GM19468 (cell line): ENCODE measurements at regions not wholly inside any gene's neighbourhood (a gene's known extent, or its start where the extent isn't known, plus 50 kb on each side); places are given as distances from the start of the nearest gene placed in this dataset.
"Not testable (repeated sequence)": the region's sequence is repeated elsewhere in the genome, so short reads cannot be mapped to it uniquely, and the experiment has no call there.

Experiments used
- ATAC-seq: cut with Tn5 transposase; IDR thresholded peaks from one replicate; pipeline ENCODE4 v1.9.1; 2021; ENCODE audit warnings: mild to moderate bottlenecking, moderate library complexity, moderate number of reproducible peaks; ENCODE audit not compliant: unreplicated experiment; ENCODE audit errors: extremely low read depth

- not testable (repeated sequence) for ATAC-seq
Observed at GRCh38 chr1:143845193-143845592, 126.6 kb downstream of the FAM72C start.

GRCh38 chr1:143842058-143842457, 129.7 kb downstream of the FAM72C start:
- ATAC-seq = not testable (repeated sequence)

- ATAC-seq = not testable (repeated sequence)
Observed at GRCh38 chr1:143839182-143839581, 132.6 kb downstream of the FAM72C start.

- not testable (repeated sequence) for ATAC-seq
Observed at GRCh38 chr1:143838598-143838929, 133.2 kb downstream of the FAM72C start.

GRCh38 chr1:143837924-143838597, 133.7 kb downstream of the FAM72C start:
- ATAC-seq = not testable (repeated sequence)

- not testable (repeated sequence) for ATAC-seq
Observed at GRCh38 chr1:143833376-143833775, 138.4 kb downstream of the FAM72C start.

GRCh38 chr1:143832379-143832716, 139.4 kb downstream of the FAM72C start:
- not testable (repeated sequence) for ATAC-seq

- not testable (repeated sequence) for ATAC-seq
Observed at GRCh38 chr1:143831479-143832378, 140.1 kb downstream of the FAM72C start.

- not testable (repeated sequence) for ATAC-seq
Observed at GRCh38 chr1:143826162-143826561, 145.6 kb downstream of the FAM72C start.

- ATAC-seq = not testable (repeated sequence)
Observed at GRCh38 chr1:143824266-143824665, 147.5 kb downstream of the FAM72C start.

- ATAC-seq = not testable (repeated sequence)
Observed at GRCh38 chr1:143820058-143820457, 151.7 kb downstream of the FAM72C start.

- not testable (repeated sequence) for ATAC-seq
Observed at GRCh38 chr1:143816369-143816768, 155.4 kb downstream of the FAM72C start.

- ATAC-seq = not testable (repeated sequence)
Observed at GRCh38 chr1:143805374-143805773, 166.4 kb downstream of the FAM72C start.

- ATAC-seq = not testable (repeated sequence)
Observed at GRCh38 chr1:143804707-143805356, 167.0 kb downstream of the FAM72C start.

GRCh38 chr1:143803927-143804411, 167.8 kb downstream of the FAM72C start:
- not testable (repeated sequence) for ATAC-seq

GRCh38 chr1:143803095-143803494, 168.7 kb downstream of the FAM72C start:
- ATAC-seq = not testable (repeated sequence)

- not testable (repeated sequence) for ATAC-seq
Observed at GRCh38 chr1:143799568-143800187, 172.1 kb downstream of the FAM72C start.

GRCh38 chr1:143796369-143796768, 175.4 kb downstream of the FAM72C start:
- ATAC-seq = not testable (repeated sequence)

GRCh38 chr1:143792047-143792937, 179.5 kb downstream of the FAM72C start:
- not testable (repeated sequence) for ATAC-seq
